GM12878 (cell line): ENCODE measurements at regions not wholly inside any gene's neighbourhood (a gene's known extent, or its start where the extent isn't known, plus 50 kb on each side); places are given as distances from the start of the nearest gene placed in this dataset.

Experiments
- CHD2 ChIP-seq: IDR thresholded peaks from 2 replicates; pipeline ENCODE4 v1.6.1; 2011; ENCODE audit warnings: low read depth, low read length, improper control_type of control experiment, borderline replicate concordance
- CTCF ChIP-seq, 3 experiments: IDR thresholded peaks in 2 of 3; conservative IDR thresholded peaks in 1 of 3; 2 replicates each; pipeline ENCODE4 v1.5.1; 2011; ENCODE audit warnings: low read depth in 3 of 3, low read length in 3 of 3, mild to moderate bottlenecking in 3 of 3, control low read depth in 2 of 3, moderate library complexity in 2 of 3, inconsistent platforms in 1 of 3, mixed read lengths in 1 of 3; ENCODE audit not compliant: control insufficient read depth in 2 of 3, insufficient read depth in 1 of 3; ENCODE audit errors: extremely low read depth in 1 of 3
- ETV6 ChIP-seq, 2 experiments: fragments of 450-650 bp in 1 of 2; IDR thresholded peaks in 1 of 2; conservative IDR thresholded peaks in 1 of 2; 2 replicates each; pipeline ENCODE4 v1.6.1; 2014; ENCODE audit warnings: antibody characterized with exemption in 1 of 2, borderline replicate concordance in 1 of 2, low read depth in 1 of 2, mild to moderate bottlenecking in 1 of 2, moderate library complexity in 1 of 2
- EZH2 ChIP-seq: IDR thresholded peaks from 2 replicates; pipeline ENCODE4 v1.6.1; 2012; ENCODE audit warnings: low read depth, mild to moderate bottlenecking, control low read depth, inconsistent platforms, low read length, borderline replicate concordance; ENCODE audit not compliant: control insufficient read depth
- FOXK2 ChIP-seq: fragments of 450-650 bp; IDR thresholded peaks from 2 replicates; pipeline ENCODE4 v1.6.1; 2017; ENCODE audit warnings: mild to moderate bottlenecking, moderate library complexity
- NBN ChIP-seq: fragments of 450-650 bp; IDR thresholded peaks from 2 replicates; pipeline ENCODE4 v1.6.1; 2016
- NFYA ChIP-seq: IDR thresholded peaks from 2 replicates; pipeline ENCODE4 v1.6.1; 2011; ENCODE audit warnings: low read depth, mild to moderate bottlenecking, low read length, improper control_type of control experiment, borderline replicate concordance
- POLR2A ChIP-seq: IDR thresholded peaks from 2 replicates; pipeline ENCODE4 v1.6.1; 2011; ENCODE audit warnings: low read depth, mild to moderate bottlenecking, low read length
- POLR2AphosphoS5 ChIP-seq: IDR thresholded peaks from 2 replicates; pipeline ENCODE4 v1.6.1; 2011; ENCODE audit warnings: mild to moderate bottlenecking, low read length, inconsistent platforms
- TAF1 ChIP-seq: IDR thresholded peaks from 2 replicates; pipeline ENCODE4 v1.6.1; 2011; ENCODE audit warnings: mild to moderate bottlenecking, low read depth, low read length, borderline replicate concordance
- TBL1XR1 ChIP-seq: IDR thresholded peaks from 2 replicates; pipeline ENCODE4 v1.6.1; 2012; ENCODE audit warnings: low read depth, low read length, improper control_type of control experiment
- TCF3 ChIP-seq: IDR thresholded peaks from 2 replicates; pipeline ENCODE4 v1.6.1; 2012; ENCODE audit warnings: low read depth, mild to moderate bottlenecking, low read length, borderline replicate concordance; ENCODE audit not compliant: insufficient read depth
- ZBED1 ChIP-seq: IDR thresholded peaks from 2 replicates; pipeline ENCODE4 v1.6.1; 2016; ENCODE audit warnings: borderline replicate concordance
- TF ChIP-seq, protein P1 (sequence below): IDR thresholded peaks from 2 replicates; pipeline ENCODE4 v1.6.1; 2012; ENCODE audit warnings: low read depth, low read length, improper control_type of control experiment

DNA sequence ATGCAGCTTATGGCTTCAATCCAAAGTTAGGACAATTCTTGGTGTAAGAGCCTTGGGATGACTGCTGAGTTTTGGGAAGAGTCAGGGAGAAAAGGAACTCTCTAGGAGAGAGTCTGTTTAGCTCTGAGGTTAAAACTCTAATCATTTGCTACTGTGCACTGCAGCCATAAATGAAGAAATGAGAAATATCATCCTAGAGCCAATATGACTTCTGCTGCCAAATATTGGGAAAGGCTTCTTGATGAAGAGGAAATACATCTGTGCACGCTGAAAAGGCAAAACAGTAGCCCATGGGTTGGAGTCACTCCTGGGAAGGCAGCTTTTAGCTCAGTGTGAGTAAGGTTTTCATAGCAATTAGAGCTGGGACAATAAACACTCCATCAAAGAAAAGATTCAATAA is 308.8 kb downstream of the SFMBT2 start:
- no peak for TF ChIP-seq FOXK2
- no peak for TF ChIP-seq CTCF (IDR thresholded peaks at IDR 0.05 in 2 of 3, conservative IDR thresholded peaks at IDR 0.05 in 1 of 3; ENCODE audit: control insufficient read depth in 2 of 3, extremely low read depth in 1 of 3, insufficient read depth in 1 of 3, low read depth in 3 of 3, low read length in 3 of 3)
- TF ChIP-seq ZBED1, result no peak
- TF ChIP-seq POLR2AphosphoS5, result no peak
- no peak for TF ChIP-seq NFYA
- no peak for TF ChIP-seq EZH2
- TF ChIP-seq TCF3, result no peak
- no peak for TF ChIP-seq CHD2
- no peak for TF ChIP-seq ETV6 (conservative IDR thresholded peaks at IDR 0.05 in 1 of 2, IDR thresholded peaks at IDR 0.05 in 1 of 2; ENCODE audit: borderline replicate concordance in 1 of 2, low read depth in 1 of 2)
- no peak for TF ChIP-seq TAF1
- TF ChIP-seq NBN, result no peak
- TF ChIP-seq, protein P1, sequence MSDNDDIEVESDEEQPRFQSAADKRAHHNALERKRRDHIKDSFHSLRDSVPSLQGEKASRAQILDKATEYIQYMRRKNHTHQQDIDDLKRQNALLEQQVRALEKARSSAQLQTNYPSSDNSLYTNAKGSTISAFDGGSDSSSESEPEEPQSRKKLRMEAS, result no peak
- TF ChIP-seq POLR2A, result no peak
- TF ChIP-seq TBL1XR1, result no peak
